SK-N-MC (cell line): ENCODE measurements at regions not wholly inside any gene's neighbourhood (a gene's known extent, or its start where the extent isn't known, plus 50 kb on each side); places are given as distances from the start of the nearest gene placed in this dataset.

Experiments used
- DNase-seq: peaks from one replicate; pipeline ENCODE4 v3.0.0-alpha.2; 2011; ENCODE audit warnings: low read depth, low spot score
- H3K27ac ChIP-seq: fragments of 200-600 bp; sonication (generic); 2 replicates; pipeline ENCODE4 v1.5.1; 2016; ENCODE audit warnings: mixed run types
- H3K36me3 ChIP-seq: fragments of 200-600 bp; sonication (generic); 2 replicates; pipeline ENCODE4 v1.6.1; 2017; ENCODE audit warnings: antibody characterized with exemption, low read length, mixed read lengths; ENCODE audit not compliant: insufficient read depth
- H3K4me3 ChIP-seq: fragments of 200-600 bp; sonication (generic); 2 replicates; pipeline ENCODE4 v1.5.1; 2016
- H3K9ac ChIP-seq: fragments of 200-600 bp; sonication (generic); 2 replicates; pipeline ENCODE4 v1.8.0; 2017; ENCODE audit warnings: mixed run types, mixed read lengths; ENCODE audit not compliant: insufficient read length
- H3K9me3 ChIP-seq: fragments of 200-600 bp; sonication (generic); 2 replicates; pipeline ENCODE4 v1.6.1; 2017; ENCODE audit warnings: low read depth, mild to moderate bottlenecking, antibody characterized with exemption, low read length, moderate library complexity, mixed read lengths
- EZH2 ChIP-seq: fragments of 200-600 bp; sonication (generic); IDR thresholded peaks from one replicate; pipeline ENCODE4 v1.6.1; 2017; ENCODE audit warnings: antibody characterized with exemption
- FOXP2 ChIP-seq: optimal IDR thresholded peaks from 2 replicates; pipeline ENCODE3; 2011; ENCODE audit warnings: mild to moderate bottlenecking, moderate library complexity; ENCODE audit not compliant: insufficient read depth; ENCODE audit errors: extremely low read length, control extremely low read depth
- POLR2AphosphoS5 ChIP-seq: IDR thresholded peaks from 2 replicates; pipeline ENCODE4 v1.6.1; 2012; ENCODE audit warnings: mild to moderate bottlenecking, low read depth, low read length, borderline replicate concordance

DNA sequence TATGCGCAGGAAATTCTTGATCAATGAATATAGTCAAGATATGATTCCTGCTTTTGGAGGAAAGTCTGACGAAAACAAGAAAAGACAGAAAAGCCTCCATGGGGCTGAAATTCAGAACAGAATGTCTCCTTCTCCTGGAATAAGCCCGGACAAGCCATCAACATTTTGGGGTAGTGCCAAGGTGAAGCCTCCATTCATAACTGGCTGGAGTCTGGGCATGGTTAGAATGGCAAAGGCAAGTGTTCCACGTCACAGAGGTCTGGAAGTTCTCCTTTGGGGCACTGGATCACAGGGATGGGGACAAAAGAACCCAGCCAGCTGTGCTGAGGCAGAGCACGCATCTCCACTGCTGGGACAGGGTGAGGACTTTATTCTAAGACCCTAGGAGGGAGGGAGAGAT is 505.7 kb downstream of the CMPK2 start:
- H3K27ac ChIP-seq, result no peak overlapping the region
- H3K36me3 ChIP-seq, result no peaks in the 10 kb centered on the region
- no peak overlapping the region for H3K9ac ChIP-seq
- TF ChIP-seq POLR2AphosphoS5 (no peak), EZH2 (no peak), FOXP2 (no peak)
- H3K4me3 ChIP-seq, result no peak overlapping the region
- DNase-seq, result no peak
- no peaks in the 10 kb centered on the region for H3K9me3 ChIP-seq

DNA sequence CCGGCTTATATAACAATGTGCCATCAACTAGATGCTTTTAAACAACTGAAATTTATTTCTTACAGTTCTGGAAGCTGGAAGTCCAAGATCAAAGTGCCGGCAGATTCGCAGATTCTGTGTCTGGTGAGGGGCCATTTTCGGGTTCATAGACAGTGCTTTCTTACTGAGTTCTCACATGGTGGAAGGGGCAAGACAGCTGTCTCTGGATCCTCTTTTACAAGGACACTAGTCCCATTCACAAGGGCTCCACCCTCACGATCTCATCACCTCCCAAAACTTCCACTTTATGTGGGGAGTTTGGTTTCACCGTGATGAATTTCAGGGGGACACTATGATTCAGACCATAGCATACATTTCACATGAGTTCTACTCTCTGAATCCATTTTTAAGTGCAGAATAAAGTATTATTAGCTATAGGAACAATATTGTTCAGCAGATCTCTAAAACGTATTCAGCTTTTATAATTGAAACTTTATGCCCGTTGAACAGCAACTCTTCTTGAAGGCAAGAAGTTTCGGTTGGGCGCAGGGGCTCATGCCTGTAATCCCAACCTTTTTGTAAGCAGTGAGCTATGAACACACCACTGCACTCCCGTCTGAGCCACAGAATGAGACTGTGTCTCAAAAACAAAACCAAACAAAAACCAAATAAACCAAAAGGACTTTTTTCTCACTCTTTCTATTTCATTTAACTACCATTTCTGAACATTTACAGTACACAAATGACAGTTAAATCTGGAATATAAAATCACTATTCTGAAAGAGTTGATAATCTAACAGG is 502.8 kb downstream of the CMPK2 start:
- no peak for DNase-seq
- Histone ChIP-seq H3K9me3 (no peaks in the 10 kb centered on the region), H3K9ac (no peak overlapping the region), H3K4me3 (no peak overlapping the region), H3K27ac (no peak overlapping the region), H3K36me3 (no peaks in the 10 kb centered on the region)
- no peak for TF ChIP-seq FOXP2
- TF ChIP-seq POLR2AphosphoS5, result no peak
- no peak for TF ChIP-seq EZH2

DNA sequence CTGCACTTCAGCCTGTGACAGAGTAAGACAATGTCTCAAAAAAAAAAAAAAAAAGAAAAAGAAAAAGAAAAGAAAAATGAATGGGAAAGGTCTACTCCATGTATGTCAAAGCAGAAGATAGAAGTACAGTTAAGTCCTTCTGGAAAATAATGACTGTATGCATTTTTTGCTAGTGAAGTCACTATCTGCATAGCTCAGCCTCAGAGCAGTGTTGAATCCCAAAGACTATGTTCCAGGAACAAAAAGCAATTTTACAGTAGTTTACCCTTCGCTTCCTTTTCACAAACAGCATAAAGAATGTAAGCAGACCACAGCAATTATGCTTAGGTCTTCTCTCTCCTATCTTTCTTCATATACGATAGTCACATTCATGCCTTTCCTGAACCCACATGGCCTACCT is 497.4 kb downstream of the CMPK2 start:
- Histone ChIP-seq H3K36me3 (no peaks in the 10 kb centered on the region), H3K9me3 (no peaks in the 10 kb centered on the region), H3K9ac (no peak overlapping the region), H3K27ac (no peak overlapping the region), H3K4me3 (no peak overlapping the region)
- TF ChIP-seq FOXP2 (no peak), POLR2AphosphoS5 (no peak), EZH2 (no peak)
- DNase-seq, result no peak

DNA sequence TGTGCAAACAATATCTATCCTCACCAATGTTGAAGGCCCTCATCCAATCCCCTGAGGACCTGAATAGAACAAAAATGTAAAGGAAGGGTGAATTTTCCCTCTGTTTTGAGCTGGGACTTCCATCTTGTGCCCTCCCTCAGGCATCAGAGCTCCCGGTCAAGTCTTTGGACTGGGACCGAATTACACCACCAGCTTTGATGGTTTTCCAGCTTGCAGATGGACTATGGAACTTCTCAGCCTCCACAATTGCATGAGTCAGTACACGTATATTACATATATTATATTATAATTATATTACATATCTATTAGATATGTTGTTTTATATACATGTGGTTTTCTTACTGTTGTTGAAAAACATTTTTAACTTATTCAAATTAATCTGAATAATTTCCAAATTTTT is 496.4 kb downstream of the CMPK2 start:
- no peak for TF ChIP-seq POLR2AphosphoS5
- no peak for TF ChIP-seq FOXP2
- TF ChIP-seq EZH2, result no peak
- Histone ChIP-seq H3K9ac (no peak overlapping the region), H3K4me3 (no peak overlapping the region), H3K9me3 (no peaks in the 10 kb centered on the region), H3K27ac (no peak overlapping the region), H3K36me3 (no peaks in the 10 kb centered on the region)
- DNase-seq, result no peak

- TF ChIP-seq FOXP2 (no peak), POLR2AphosphoS5 (no peak), EZH2 (no peak)
- no peak overlapping the region for H3K27ac ChIP-seq
These were observed 494.8 kb downstream of the CMPK2 start for GRCh38 chr2:6370753-6371551.

GRCh38 chr2:6372317-6372901 is 493.3 kb downstream of the CMPK2 start:
- no peak for DNase-seq
- Histone ChIP-seq H3K4me3 (no peak overlapping the region), H3K9ac (no peak overlapping the region), H3K36me3 (no peaks in the 10 kb centered on the region), H3K27ac (no peak overlapping the region), H3K9me3 (no peaks in the 10 kb centered on the region)
- TF ChIP-seq FOXP2, result no peak
- no peak for TF ChIP-seq POLR2AphosphoS5
- TF ChIP-seq EZH2, result no peak

More at GRCh38 chr2:6370753-6371551, 494.8 kb downstream of the CMPK2 start:
- Histone ChIP-seq H3K4me3 (no peak overlapping the region), H3K36me3 (no peaks in the 10 kb centered on the region), H3K9me3 (no peaks in the 10 kb centered on the region), H3K9ac (no peak overlapping the region)
- DNase-seq, result no peak

DNA sequence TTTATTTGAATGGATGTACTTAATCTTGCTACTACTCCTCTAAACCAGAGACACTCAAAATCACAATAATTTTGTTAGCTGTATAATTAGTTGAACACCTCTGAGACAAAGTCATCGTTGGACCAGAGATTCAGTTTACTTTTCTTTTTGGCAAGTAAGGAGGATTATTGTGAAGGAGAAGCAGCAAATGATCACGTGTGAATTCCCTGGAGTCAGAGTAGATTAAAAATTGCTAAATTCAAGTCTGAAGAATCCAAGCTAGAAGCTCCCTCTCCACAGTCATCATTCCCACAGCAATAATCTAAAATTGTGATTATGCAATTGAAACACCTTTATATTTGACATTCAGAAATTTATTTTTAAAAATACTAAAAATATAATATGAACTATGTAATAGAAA is 484.4 kb downstream of the CMPK2 start:
- Histone ChIP-seq H3K27ac (no peak overlapping the region), H3K4me3 (no peak overlapping the region), H3K9ac (no peak overlapping the region), H3K9me3 (0 out of 2 replicates have a peak, but pooled peaks cover 4% of the 10 kb centered on the region), H3K36me3 (no peaks in the 10 kb centered on the region)
- TF ChIP-seq POLR2AphosphoS5, result no peak
- TF ChIP-seq FOXP2, result no peak
- TF ChIP-seq EZH2, result no peak
- no peak for DNase-seq

- Histone ChIP-seq H3K9me3 (no peaks in the 10 kb centered on the region), H3K9ac (no peak overlapping the region), H3K36me3 (no peaks in the 10 kb centered on the region), H3K27ac (no peak overlapping the region), H3K4me3 (no peak overlapping the region)
- TF ChIP-seq FOXP2 (no peak), POLR2AphosphoS5 (no peak), EZH2 (no peak)
- DNase-seq, result no peak
These were observed 481.4 kb downstream of the CMPK2 start for GRCh38 chr2:6384341-6384740.

DNA sequence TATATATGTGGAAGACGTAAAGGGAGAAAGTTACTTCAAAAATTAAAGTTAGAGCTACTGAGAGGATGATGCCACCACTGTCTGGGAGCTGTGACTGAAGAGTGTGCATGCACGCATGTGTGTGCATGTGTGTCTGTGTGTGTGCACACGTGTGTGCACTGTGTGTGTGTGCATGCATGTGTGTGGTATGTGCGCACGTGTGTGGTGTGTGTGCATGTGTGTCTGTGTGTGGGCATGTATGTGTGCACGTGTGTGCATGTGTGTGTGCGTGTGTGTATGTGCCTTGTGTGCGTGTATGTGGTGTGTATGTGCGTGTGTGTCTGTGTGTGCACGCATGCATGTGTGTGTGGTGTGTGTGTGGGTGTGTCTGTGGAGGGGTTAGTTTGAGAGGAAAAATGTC is 473.4 kb downstream of the CMPK2 start:
- H3K27ac ChIP-seq, result no peak overlapping the region

More for the DNA sequence above, 473.4 kb downstream of the CMPK2 start:
- DNase-seq, result no peak
- Histone ChIP-seq H3K36me3 (no peaks in the 10 kb centered on the region), H3K4me3 (no peak overlapping the region), H3K9me3 (no peaks in the 10 kb centered on the region), H3K9ac (no peak overlapping the region)
- no peak for TF ChIP-seq FOXP2
- TF ChIP-seq EZH2, result no peak
- no peak for TF ChIP-seq POLR2AphosphoS5
